Caki2 (cell line): ENCODE measurements at regions not wholly inside any gene's neighbourhood (a gene's known extent, or its start where the extent isn't known, plus 50 kb on each side); places are given as distances from the start of the nearest gene placed in this dataset.
"Not testable (repeated sequence)": the region's sequence is repeated elsewhere in the genome, so short reads cannot be mapped to it uniquely, and the experiment has no call there.

ENCODE experiments used
- DNase-seq: peaks from one replicate; pipeline ENCODE4 v3.0.0-alpha.2; 2015; ENCODE audit warnings: low read depth
- in situ Hi-C: cut with HindIII; loops from 2 replicates; pipeline ENCODE4 v1.10.0; 2016; ENCODE audit warnings: low sequenced_read_pairs, low pct_unique_long_range_greater_than_20kb, mixed read lengths

- in situ Hi-C loops: no loop called here
- no peak for DNase-seq
Observed at GRCh38 chr5:33092719-33093118, 348.0 kb upstream of the TARS1 start.

DNA sequence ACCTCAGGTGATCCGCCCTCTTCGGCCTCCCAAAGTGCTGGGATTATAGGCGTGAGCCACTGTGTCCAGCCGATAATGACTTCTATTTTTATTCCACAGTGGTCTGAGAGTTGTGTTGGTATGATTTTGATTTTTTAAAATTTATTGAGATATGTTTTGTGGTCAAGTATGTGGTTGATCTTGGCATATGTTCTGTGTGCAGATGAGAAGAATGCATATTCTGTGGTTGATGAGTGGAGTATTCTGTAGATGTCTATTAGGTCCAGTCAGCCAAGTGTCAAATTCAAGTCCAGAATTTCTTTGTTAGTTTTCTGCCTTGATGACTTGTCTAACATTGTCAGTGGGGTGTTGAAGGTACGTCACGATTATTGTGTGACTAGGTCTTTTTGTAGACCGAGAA is 338.2 kb upstream of the TARS1 start:
- DNase-seq: no peak
- in situ Hi-C loops: no loop called here

DNA sequence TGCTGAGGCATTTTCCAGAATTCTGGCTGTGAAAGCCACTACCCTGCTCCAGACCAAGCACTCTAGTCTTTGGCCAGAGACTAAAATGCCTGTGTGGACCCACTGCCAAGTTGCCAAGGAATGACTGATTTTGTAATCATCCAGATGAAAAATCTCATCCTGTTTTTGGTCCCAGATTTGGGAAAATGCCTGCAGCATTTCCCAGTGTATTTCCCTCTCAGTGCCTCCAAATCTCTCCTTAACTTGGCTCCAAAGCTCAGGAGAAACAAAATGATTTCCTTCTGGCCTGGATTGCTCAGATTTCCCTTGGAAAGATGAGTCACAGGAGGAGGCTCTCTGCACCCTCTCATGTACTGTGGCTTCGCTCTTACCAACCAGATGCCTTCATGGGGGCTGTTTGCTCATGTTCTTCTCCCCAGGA is 335.2 kb upstream of the TARS1 start:
- DNase-seq: no peak
- in situ Hi-C loops: no loop called here

DNA sequence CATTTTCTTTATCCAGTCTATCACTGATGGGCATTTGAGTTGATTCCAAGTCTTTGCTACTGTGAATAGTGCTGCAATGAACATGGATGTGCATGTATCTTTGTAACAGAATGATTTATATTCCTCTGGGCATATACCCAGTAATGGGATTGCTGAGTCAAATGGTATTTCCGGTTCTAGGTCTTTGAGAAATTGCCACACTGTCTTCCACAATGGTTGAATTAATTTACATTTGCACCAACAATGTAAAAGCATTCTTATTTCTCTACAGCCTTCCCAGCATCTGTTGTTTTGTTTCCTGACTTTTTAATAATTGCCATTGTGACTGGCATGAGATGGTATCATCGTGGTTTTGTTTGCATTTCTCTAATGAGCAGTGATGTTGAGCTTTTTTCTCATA is 330.3 kb upstream of the TARS1 start:
- DNase-seq, in situ Hi-C loops: not testable (repeated sequence)

DNA sequence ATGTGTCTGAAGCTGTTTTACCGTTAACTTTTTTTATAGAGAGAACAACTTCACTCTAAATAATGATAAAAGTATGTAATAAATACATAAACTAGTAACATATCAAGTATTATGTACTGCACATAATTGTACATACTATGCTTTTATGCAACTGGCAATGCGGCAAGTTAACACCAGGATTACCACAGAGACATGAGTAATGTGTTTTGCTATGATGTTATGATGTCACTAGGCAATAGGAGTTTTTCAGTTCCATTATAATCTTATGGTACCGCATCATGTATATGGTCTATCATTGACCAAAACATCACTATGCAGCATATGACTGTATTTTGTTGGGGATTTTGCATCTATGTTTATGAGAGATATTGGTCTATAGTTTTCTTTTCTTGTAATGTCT is 326.4 kb upstream of the TARS1 start:
- DNase-seq: no peak
- in situ Hi-C loops: no loop called here

DNA sequence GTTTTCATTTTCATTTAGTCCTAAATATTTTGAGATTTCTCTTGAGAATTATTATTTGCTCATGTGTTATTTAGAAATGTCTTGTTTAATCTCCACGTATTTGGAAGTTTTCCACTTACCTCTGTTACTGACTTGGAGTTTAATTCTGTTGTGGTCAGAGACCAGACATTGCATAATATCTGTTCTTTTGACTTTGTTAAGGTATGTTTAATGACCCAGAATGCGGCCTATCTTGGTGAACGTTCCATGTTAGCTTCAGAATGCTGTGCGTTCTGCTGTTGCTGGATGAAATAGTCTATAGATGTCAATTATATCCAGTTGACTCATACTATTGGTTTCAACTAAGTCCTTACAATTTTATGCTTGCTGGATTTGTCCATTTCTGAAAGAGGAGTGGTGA is 325.3 kb upstream of the TARS1 start:
- no peak for DNase-seq
- in situ Hi-C loops: no loop called here

DNA sequence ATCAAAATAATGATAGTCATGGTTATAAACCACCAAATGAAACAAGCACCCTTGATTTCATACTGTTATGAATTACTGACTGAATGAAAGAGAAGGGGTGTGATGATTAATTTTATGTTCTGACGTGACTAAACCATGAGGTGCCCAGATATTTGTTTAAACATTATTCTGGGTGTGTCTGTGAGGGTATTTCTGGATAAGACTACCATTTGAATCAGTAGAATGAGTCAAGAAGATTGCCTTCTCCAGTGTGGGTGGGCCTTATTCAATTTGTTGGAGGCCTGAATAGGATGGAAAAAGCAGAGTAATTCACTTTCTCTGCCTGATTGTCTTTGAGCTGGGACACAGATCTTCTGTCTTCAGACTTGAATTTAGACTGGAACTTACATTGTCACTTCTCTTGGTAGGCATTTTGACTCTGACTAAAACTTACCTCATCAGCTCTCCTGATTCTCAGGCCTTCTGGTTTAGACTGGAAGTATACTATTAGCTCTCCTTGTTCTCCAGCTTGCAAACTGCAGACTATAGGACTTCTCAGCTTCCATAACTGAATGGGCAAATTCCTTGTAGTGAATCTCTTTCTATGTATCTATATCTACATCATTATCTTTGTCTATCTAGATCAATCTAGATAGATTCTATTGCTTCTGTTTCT is 321.9 kb upstream of the TARS1 start:
- DNase-seq: no peak
- in situ Hi-C loops: no loop called here

DNA sequence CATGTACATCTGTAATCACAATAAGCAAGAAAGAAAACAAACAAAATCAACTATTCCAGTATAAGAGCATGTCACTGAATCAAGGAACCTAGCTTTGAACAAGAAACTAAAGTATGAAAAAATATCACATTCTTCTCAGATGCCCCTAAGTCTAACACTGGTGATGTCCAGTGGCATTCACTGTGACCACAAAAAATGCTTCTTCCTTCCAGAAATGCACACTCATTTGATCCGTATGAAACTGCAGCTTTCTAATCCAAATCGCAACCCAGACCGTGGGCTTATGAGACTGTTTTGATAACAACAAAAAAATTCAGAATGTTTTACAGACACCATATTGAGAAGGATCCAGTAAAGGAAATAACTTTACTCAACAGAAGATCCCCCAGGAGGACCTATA is 320.1 kb upstream of the TARS1 start:
- no peak for DNase-seq
- in situ Hi-C loops: no loop called here

- in situ Hi-C loops: no loop called here
- no peak for DNase-seq
Observed at GRCh38 chr5:33129309-33129708, 311.5 kb upstream of the TARS1 start.

GRCh38 chr5:33136785-33137184 is 304.0 kb upstream of the TARS1 start:
- no peak for DNase-seq
- in situ Hi-C loops: no loop called here

- in situ Hi-C loops, DNase-seq: not testable (repeated sequence)
Observed at GRCh38 chr5:33138145-33138544, 302.6 kb upstream of the TARS1 start.

GRCh38 chr5:33143405-33144123 is 297.2 kb upstream of the TARS1 start:
- no peak for DNase-seq
- in situ Hi-C loops: no loop called here

DNA sequence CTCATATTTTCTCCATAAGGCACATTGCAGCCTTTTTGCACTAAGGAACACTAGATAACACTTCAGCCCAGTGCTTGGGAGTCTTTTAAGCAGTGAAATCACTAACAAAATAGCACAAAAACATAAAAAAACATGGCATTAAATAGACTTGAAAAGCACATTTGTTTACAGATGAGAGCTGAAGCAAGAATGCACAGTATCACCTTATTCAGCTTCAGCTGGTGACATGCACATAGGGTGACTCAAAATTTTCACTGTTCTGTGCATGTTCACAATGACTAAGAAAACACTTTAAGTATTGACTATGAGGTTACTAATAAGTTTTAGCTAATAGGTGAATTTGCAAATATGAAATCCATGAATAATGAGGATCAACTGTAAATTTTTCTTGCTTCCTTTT is 293.9 kb upstream of the TARS1 start:
- no peak for DNase-seq
- in situ Hi-C loops: no loop called here

- no peak for DNase-seq
- in situ Hi-C loops: no loop called here
Observed at GRCh38 chr5:33148076-33148513, 292.7 kb upstream of the TARS1 start.

- no peak for DNase-seq
- in situ Hi-C loops: no loop called here
Observed at GRCh38 chr5:33153372-33153771, 287.4 kb upstream of the TARS1 start.

GRCh38 chr5:33153831-33154230 is 286.9 kb upstream of the TARS1 start:
- no peak for DNase-seq
- in situ Hi-C loops: no loop called here

DNA sequence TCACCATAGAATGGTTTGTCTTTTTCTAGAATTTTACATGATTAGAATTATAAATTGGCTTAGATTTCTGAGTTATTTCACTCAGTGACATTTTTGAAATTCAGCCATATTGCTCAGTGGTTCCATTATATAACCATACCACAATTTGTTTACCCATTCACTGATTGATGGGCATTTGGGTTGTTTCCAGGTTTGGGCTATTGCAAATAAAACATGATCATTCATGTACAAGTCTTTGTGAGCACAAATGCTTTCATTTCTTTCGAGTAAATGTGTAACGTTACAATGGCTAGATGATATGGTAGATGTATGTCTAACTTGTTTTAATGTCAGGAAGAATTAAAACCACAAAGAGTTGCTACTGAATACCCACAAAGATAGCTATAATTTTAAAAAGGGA is 279.9 kb upstream of the TARS1 start:
- DNase-seq: no peak
- in situ Hi-C loops: no loop called here

DNA sequence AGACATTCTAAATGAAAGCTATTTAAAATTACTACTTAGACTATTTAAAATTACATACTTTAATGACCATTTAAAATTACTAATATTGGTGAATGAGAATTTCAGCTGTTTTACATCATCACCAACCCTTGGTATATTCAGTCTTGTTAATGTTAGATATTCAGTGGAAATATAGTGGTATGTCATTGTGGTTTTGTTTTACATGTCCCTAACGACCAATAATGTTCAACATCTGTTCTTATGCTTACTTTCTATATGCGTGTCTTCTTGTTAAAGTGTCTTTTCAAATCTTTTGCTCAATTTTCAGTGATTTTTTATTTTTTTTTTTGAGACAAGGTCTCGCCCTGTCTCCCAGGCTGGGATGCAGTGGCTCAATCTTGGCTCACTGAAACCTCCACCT is 279.3 kb upstream of the TARS1 start:
- in situ Hi-C loops: no loop called here
- no peak for DNase-seq

DNA sequence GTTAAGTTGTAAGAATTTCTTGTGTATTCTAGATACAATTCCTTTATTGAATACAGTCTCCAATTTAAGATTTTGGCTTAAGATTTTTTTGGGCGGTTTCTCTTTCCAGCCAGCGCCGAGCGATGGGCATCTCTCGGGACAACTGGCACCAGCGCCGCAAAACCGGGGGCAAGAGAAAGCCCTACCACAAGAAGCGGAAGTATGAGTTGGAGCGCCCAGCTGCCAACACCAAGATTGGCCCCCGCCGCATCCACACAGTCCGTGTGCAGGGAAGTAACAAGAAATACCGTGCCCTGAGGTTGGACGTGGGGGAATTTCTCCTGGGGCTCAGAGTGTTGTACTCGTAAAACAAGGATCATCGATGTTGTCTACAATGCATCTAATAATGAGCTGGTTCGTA is 278.7 kb upstream of the TARS1 start:
- DNase-seq: no peak
- in situ Hi-C loops: no loop called here

- in situ Hi-C loops: no loop called here
Observed at GRCh38 chr5:33166522-33166921, 274.2 kb upstream of the TARS1 start.

More at GRCh38 chr5:33166522-33166921, 274.2 kb upstream of the TARS1 start:
- no peak for DNase-seq
